CD8-positive, alpha-beta memory T cell (primary cell): ENCODE measurements at regions not wholly inside any gene's neighbourhood (a gene's known extent, or its start where the extent isn't known, plus 50 kb on each side); places are given as distances from the start of the nearest gene placed in this dataset.
"Not testable (repeated sequence)": the region's sequence is repeated elsewhere in the genome, so short reads cannot be mapped to it uniquely, and the experiment has no call there.

Experiments
- CTCF ChIA-PET: fragments of 350-600 bp; sonication (Branson Sonifier 250); formaldehyde crosslinking; loops from one replicate; lab custom pipeline; 2021; ENCODE audit warnings: antibody characterized with exemption; lab: Charles Lee
- POLR2A ChIA-PET: fragments of 350-600 bp; sonication (Branson Sonifier 250); formaldehyde crosslinking; loops from one replicate; lab custom pipeline; 2021; ENCODE audit warnings: antibody characterized with exemption; lab: Charles Lee
- DNase-seq, 5 donors: peaks; one replicate each; pipeline versions ENCODE4 v3.0.0 to v3.0.0-alpha.2; 2020 to 2022; ENCODE audit warnings: mixed read lengths in 1 of 5
- H3K27ac ChIP-seq: one replicate; pipeline ENCODE4 v1.7.0; 2013; ENCODE audit warnings: low read depth, mild to moderate bottlenecking, low read length, moderate library complexity
- H3K27me3 ChIP-seq: 2 replicates; pipeline ENCODE4 v1.7.0; 2013; ENCODE audit warnings: low read length, mild to moderate bottlenecking; ENCODE audit not compliant: insufficient read depth, poor library complexity, severe bottlenecking
- H3K36me3 ChIP-seq: 2 replicates; pipeline ENCODE4 v1.7.0; 2013; ENCODE audit warnings: mild to moderate bottlenecking, low read length, moderate library complexity; ENCODE audit not compliant: insufficient read depth
- H3K4me1 ChIP-seq: 2 replicates; pipeline ENCODE4 v1.7.0; 2013; ENCODE audit warnings: mild to moderate bottlenecking, low read length, moderate library complexity; ENCODE audit not compliant: insufficient read depth
- H3K4me3 ChIP-seq: 2 replicates; pipeline ENCODE4 v1.7.0; 2013; ENCODE audit warnings: mild to moderate bottlenecking, low read length
- H3K9me3 ChIP-seq: 2 replicates; pipeline ENCODE4 v1.7.0; 2013; ENCODE audit warnings: mild to moderate bottlenecking, low read length
- H3K27ac Mint-ChIP-seq, 8 donors: one replicate each; pipeline ENCODE4 v1.8.0; 2020 to 2021; ENCODE audit warnings: mixed read lengths in 8 of 8, mild to moderate bottlenecking in 6 of 8, inconsistent platforms in 3 of 8, moderate library complexity in 3 of 8
- H3K27me3 Mint-ChIP-seq, 2 donors: one replicate each; pipeline ENCODE4 v1.8.0; 2020 to 2021; ENCODE audit warnings: mixed read lengths in 2 of 2, mild to moderate bottlenecking in 1 of 2, moderate library complexity in 1 of 2
- H3K36me3 Mint-ChIP-seq, 3 donors: one replicate each; pipeline ENCODE4 v1.8.0; 2020 to 2021; ENCODE audit warnings: mixed read lengths in 3 of 3, inconsistent platforms in 1 of 3, mild to moderate bottlenecking in 1 of 3
- H3K4me1 Mint-ChIP-seq, 3 donors: one replicate each; pipeline ENCODE4 v1.8.0; 2020 to 2021; ENCODE audit warnings: mixed read lengths in 3 of 3, inconsistent platforms in 1 of 3, mild to moderate bottlenecking in 1 of 3
- H3K4me3 Mint-ChIP-seq, 7 donors: one replicate each; pipeline ENCODE4 v1.8.0; 2020 to 2021; ENCODE audit warnings: mixed read lengths in 7 of 7, mild to moderate bottlenecking in 6 of 7, moderate library complexity in 4 of 7, inconsistent platforms in 2 of 7
- H3K9me3 Mint-ChIP-seq, 5 donors: one replicate each; pipeline ENCODE4 v1.8.0; 2020 to 2022; ENCODE audit warnings: mixed read lengths in 5 of 5, mild to moderate bottlenecking in 3 of 5, moderate library complexity in 2 of 5, inconsistent platforms in 1 of 5

DNA sequence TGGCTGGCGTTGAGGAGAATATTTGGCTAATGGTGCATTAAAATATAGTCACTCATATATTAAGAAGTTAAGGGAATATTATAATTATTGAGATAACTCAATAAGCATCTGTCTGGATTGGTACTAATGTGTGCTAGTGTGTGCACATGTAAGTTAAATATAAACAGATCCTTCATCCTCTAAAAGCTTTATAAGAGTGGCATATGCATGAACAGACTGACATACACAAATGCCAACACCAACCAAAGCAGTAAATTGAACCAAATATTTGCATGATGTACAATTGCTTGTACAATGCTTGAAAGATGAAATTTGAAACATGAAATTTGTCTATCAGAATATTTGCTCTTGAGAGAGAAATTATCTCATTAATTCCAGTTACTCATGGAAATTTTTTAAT lies 344.9 kb downstream of the ADGRL2 start:
- POLR2A ChIA-PET = no interaction called here
- H3K27me3 ChIP-seq = no peaks in the 10 kb centered on the region
- H3K27me3 Mint-ChIP-seq = no peaks in the 10 kb centered on the region
- H3K4me1 ChIP-seq = no peaks in the 10 kb centered on the region
- H3K27ac Mint-ChIP-seq = no peak overlapping the region
- H3K27ac ChIP-seq = no peak overlapping the region
- no peaks in the 10 kb centered on the region for H3K36me3 ChIP-seq
- H3K9me3 Mint-ChIP-seq = peaks cover 4 to 12% (median 11%) of the 10 kb centered on the region in 5 donors
- no peaks in the 10 kb centered on the region for H3K4me1 Mint-ChIP-seq
- H3K36me3 Mint-ChIP-seq = no peaks in the 10 kb centered on the region
- no peaks in the 10 kb centered on the region for H3K9me3 ChIP-seq
- DNase-seq = no peak
- H3K4me3 ChIP-seq = no peak overlapping the region
- CTCF ChIA-PET = no interaction called here
- H3K4me3 Mint-ChIP-seq = no peak overlapping the region

DNA sequence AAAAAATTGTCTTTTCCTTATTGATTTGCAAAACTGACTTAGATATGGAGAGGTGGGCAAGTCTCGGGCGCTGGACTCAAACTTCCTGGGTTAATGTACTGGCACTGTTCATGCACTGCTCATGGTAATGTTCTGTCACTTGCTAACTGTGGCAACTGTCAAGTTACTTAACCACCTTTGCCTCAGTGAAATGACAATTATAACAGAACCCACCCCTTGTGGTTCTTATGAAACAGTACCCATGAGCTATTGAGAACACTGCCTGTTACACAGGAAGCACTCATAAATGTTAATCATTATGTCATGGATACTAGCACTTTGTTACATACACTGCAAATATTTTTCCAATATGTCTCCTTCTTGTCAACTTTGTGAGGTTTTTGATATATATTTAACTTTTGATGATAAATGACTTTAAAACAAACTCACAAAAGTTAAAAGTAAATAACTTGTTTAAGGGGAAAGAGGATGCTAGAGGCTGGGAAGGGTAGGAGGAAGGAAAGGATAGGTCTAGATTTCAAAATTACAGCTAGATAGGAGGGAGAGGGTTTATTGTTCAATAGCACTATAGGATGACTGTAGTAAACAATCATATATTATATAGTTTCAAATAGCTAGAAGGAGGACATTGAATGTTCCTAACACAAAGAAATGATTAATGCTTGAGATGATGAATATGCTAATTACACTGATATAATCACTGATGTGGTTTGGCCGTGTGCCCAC lies 342.5 kb downstream of the ADGRL2 start:
- no peaks in the 10 kb centered on the region for H3K4me1 Mint-ChIP-seq
- no peaks in the 10 kb centered on the region for H3K27me3 Mint-ChIP-seq
- Histone ChIP-seq H3K4me3 (no peak overlapping the region), H3K4me1 (no peaks in the 10 kb centered on the region), H3K36me3 (no peaks in the 10 kb centered on the region), H3K27me3 (no peaks in the 10 kb centered on the region), H3K27ac (no peak overlapping the region), H3K9me3 (no peaks in the 10 kb centered on the region)
- no peak for DNase-seq
- no peaks in the 10 kb centered on the region for H3K36me3 Mint-ChIP-seq
- POLR2A ChIA-PET = no interaction called here
- H3K9me3 Mint-ChIP-seq = peaks cover 4 to 26% (median 11%) of the 10 kb centered on the region in 5 donors
- H3K27ac Mint-ChIP-seq = no peak overlapping the region
- CTCF ChIA-PET = no interaction called here
- no peak overlapping the region for H3K4me3 Mint-ChIP-seq

DNA sequence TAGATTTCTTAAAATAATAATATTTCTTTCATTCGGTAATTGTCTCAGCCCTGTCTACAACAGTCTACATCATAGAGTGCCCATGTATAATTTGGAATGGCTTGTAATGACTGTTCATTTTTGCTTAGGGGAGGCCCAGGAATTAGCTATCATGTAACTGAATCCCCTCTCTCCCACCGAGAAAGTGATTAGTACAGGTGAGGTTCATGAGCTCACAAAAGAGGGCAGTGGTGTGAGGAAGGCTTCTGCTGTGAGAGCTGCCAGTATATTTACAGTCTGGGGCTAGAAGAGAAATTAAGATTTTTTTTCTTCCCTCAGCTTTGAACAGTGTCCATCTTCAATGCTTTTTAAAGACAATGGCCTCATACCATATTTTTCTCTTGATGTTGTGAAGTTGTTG lies 340.7 kb downstream of the ADGRL2 start:
- Mint-ChIP-seq H3K27ac (no peak overlapping the region), H3K4me1 (no peaks in the 10 kb centered on the region), H3K4me3 (no peak overlapping the region), H3K36me3 (no peaks in the 10 kb centered on the region), H3K9me3 (peaks cover 7 to 22% (median 11%) of the 10 kb centered on the region in 5 donors), H3K27me3 (no peaks in the 10 kb centered on the region)
- DNase-seq = no peak
- CTCF ChIA-PET = no interaction called here
- no peaks in the 10 kb centered on the region for H3K27me3 ChIP-seq
- H3K4me3 ChIP-seq = no peak overlapping the region
- no peaks in the 10 kb centered on the region for H3K36me3 ChIP-seq
- POLR2A ChIA-PET = no interaction called here
- H3K4me1 ChIP-seq = no peaks in the 10 kb centered on the region
- H3K27ac ChIP-seq = no peak overlapping the region
- no peaks in the 10 kb centered on the region for H3K9me3 ChIP-seq

DNA sequence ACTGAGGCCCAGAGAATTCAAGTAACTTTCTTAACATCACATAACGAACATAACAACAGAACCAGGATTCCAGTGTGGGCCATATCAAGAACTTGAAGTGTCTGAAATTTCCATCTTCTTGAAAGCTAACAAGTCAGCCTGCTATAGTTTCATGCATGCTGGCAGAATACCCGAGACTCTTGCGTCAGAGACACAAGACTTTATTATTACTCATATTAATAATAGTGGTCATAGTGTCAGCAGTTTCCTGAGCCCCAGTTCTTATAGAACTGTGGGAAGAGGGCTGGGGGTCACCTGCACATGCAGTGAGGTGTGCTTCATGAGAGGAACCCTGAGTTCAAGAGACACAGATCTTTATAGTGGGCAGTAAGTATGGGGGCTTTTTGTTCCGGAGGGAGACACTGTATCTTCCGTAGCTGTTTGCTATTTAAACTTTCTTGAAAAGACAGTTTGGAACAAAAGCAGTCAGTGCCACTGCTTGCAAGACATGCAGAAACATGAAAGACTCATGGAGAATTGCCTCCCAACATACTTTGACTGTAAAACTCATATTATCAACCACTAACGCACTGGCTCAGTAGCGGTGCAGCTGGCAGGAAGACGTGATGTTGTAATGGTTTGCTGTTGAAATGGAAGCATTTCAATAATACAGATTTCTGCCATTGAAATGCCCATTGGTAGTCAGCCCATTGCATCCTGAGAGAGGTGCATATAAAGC lies 339.2 kb downstream of the ADGRL2 start:
- no peaks in the 10 kb centered on the region for H3K36me3 ChIP-seq
- H3K9me3 ChIP-seq = no peaks in the 10 kb centered on the region
- H3K4me3 ChIP-seq = no peak overlapping the region
- Mint-ChIP-seq H3K4me1 (no peaks in the 10 kb centered on the region), H3K4me3 (no peak overlapping the region), H3K9me3 (peaks cover 3 to 16% (median 7%) of the 10 kb centered on the region in 5 donors), H3K27ac (no peak overlapping the region), H3K27me3 (no peaks in the 10 kb centered on the region), H3K36me3 (no peaks in the 10 kb centered on the region)
- no peak overlapping the region for H3K27ac ChIP-seq
- H3K4me1 ChIP-seq = no peaks in the 10 kb centered on the region
- no peaks in the 10 kb centered on the region for H3K27me3 ChIP-seq
- DNase-seq = no peak
- ChIA-PET CTCF (no interaction called here), POLR2A (no interaction called here)

DNA sequence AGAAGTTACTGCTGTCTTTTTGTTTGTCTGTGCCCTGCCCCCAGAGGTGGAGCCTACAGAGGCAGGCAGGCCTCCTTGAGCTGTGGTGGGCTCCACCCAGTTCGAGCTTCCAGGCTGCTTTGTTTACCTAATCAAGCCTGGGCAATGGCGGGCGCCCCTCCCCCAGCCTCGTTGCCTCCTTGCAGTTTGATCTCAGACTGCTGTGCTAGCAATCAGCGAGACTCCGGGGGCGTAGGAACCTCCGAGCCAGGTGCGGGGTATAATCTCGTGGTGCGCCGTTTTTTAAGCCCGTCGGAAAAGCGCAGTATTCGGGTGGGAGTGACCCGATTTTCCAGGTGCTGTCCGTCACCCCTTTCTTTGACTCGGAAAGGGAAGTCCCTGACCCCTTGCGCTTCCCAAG lies 335.6 kb downstream of the ADGRL2 start:
- H3K4me3 ChIP-seq, POLR2A ChIA-PET, DNase-seq, H3K36me3 ChIP-seq, H3K36me3 Mint-ChIP-seq, H3K27ac Mint-ChIP-seq, H3K27ac ChIP-seq, CTCF ChIA-PET, H3K27me3 Mint-ChIP-seq, H3K9me3 ChIP-seq, H3K4me3 Mint-ChIP-seq, H3K4me1 ChIP-seq, H3K27me3 ChIP-seq, H3K4me1 Mint-ChIP-seq: not testable (repeated sequence)
- H3K9me3 Mint-ChIP-seq = peaks cover 0 to 14% (median 5%) of the 10 kb centered on the region in 5 donors

DNA sequence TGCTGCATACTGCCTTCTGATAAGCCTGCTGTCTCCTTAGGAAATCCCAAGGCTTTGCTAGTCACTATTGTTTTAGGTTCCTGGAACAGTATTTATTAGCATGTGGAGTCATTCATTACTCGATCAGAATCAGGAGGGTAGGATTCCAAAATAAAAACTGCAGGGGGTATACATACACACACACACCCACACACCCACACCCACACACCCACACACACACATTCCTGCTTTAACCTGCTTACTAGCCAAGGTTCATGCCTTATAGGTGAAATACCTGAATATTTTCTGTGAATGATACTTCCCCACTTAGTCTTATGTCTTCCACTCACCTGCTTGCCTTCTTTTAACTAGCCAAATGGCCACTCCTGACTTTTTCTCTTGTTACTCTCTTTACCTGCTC lies 325.1 kb downstream of the ADGRL2 start:
- DNase-seq = no peak
- ChIA-PET POLR2A (no interaction called here), CTCF (no interaction called here)
- no peaks in the 10 kb centered on the region for H3K36me3 ChIP-seq
- Mint-ChIP-seq H3K36me3 (no peaks in the 10 kb centered on the region), H3K4me3 (no peak overlapping the region), H3K9me3 (peaks cover 0 to 6% (median 5%) of the 10 kb centered on the region in 5 donors), H3K27ac (no peak overlapping the region), H3K4me1 (no peaks in the 10 kb centered on the region), H3K27me3 (no peaks in the 10 kb centered on the region)
- H3K9me3 ChIP-seq = no peaks in the 10 kb centered on the region
- no peak overlapping the region for H3K4me3 ChIP-seq
- no peaks in the 10 kb centered on the region for H3K27me3 ChIP-seq
- no peaks in the 10 kb centered on the region for H3K4me1 ChIP-seq
- no peak overlapping the region for H3K27ac ChIP-seq

DNA sequence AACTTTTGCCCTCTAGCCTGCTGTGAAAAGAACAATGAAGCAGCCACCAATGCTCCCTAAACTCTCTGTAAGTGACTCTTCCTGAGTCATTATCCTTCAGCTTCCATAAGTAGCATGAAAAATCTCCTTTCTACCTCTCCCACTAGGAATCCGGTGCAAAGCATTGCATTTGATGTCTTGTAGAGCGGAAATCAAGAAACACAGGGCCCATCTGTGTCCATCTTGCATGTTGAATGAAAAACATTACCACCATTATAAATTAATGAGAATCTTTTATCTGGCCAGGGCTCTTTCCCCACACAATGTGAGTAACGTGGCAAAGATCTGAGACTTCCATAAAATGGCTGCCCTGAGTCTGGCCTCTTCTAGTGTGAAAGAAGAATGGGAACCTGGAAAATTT lies 324.4 kb downstream of the ADGRL2 start:
- no peak for DNase-seq
- no peaks in the 10 kb centered on the region for H3K36me3 ChIP-seq
- no peaks in the 10 kb centered on the region for H3K27me3 Mint-ChIP-seq
- H3K27me3 ChIP-seq = no peaks in the 10 kb centered on the region
- no peak overlapping the region for H3K4me3 ChIP-seq
- H3K4me3 Mint-ChIP-seq = no peak overlapping the region
- H3K27ac ChIP-seq = no peak overlapping the region
- H3K9me3 ChIP-seq = no peaks in the 10 kb centered on the region
- peaks cover 0 to 6% (median under 1%) of the 10 kb centered on the region in 5 donors for H3K9me3 Mint-ChIP-seq
- no peaks in the 10 kb centered on the region for H3K4me1 ChIP-seq
- H3K4me1 Mint-ChIP-seq = no peaks in the 10 kb centered on the region
- H3K27ac Mint-ChIP-seq = no peak overlapping the region
- ChIA-PET CTCF (no interaction called here), POLR2A (no interaction called here)
- H3K36me3 Mint-ChIP-seq = no peaks in the 10 kb centered on the region

DNA sequence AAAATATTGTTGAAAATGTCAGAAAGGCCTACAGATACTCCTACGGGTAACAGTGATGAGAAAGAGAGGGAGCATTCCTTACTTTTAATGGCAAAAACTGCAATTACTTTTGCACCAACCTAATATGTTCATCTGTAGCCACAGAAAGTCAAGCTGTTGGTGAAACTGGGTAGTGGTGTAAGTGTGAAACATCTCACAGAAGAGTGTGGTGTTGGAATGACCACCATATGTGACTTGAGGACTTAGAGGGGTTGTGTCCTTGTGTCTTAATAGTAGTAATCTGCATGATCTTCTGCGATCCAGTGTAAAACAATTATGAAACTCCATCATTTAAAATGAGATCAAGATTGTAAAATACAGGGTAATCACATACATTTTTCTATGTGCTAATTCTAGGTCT lies 320.7 kb downstream of the ADGRL2 start:
- ChIA-PET CTCF (no interaction called here), POLR2A (no interaction called here)
- Histone ChIP-seq H3K27ac (no peak overlapping the region), H3K4me3 (no peak overlapping the region), H3K4me1 (no peaks in the 10 kb centered on the region), H3K9me3 (no peaks in the 10 kb centered on the region), H3K36me3 (no peaks in the 10 kb centered on the region), H3K27me3 (no peaks in the 10 kb centered on the region)
- no peaks in the 10 kb centered on the region for H3K4me1 Mint-ChIP-seq
- H3K4me3 Mint-ChIP-seq = no peak overlapping the region
- no peak overlapping the region for H3K27ac Mint-ChIP-seq
- DNase-seq = no peak
- no peaks in the 10 kb centered on the region for H3K27me3 Mint-ChIP-seq
- peaks cover 0 to 6% (median 0%) of the 10 kb centered on the region in 5 donors for H3K9me3 Mint-ChIP-seq
- no peaks in the 10 kb centered on the region for H3K36me3 Mint-ChIP-seq
